Hematopoietic multipotent progenitor cell treated with erythropoietin and hydrocortisone succinate and interleukin-3 and kit ligand, for 17 days (in vitro differentiated cells): ENCODE measurements at regions not wholly inside any gene's neighbourhood (a gene's known extent, or its start where the extent isn't known, plus 50 kb on each side); places are given as distances from the start of the nearest gene placed in this dataset.

Source experiments
- DNase-seq: peaks from one replicate; pipeline ENCODE4 v3.0.0-alpha.2; 2015; ENCODE audit warnings: low spot score

- DNase-seq: no peak
Measured at GRCh38 chr14:62146030-62146429, 383.8 kb downstream of the SNAPC1 start.

- no peak for DNase-seq
Measured at GRCh38 chr14:62156052-62156451, 393.8 kb downstream of the SNAPC1 start.

- DNase-seq: no peak
Measured at GRCh38 chr14:62158779-62159178, 396.6 kb downstream of the SNAPC1 start.

- no peak for DNase-seq
Measured at GRCh38 chr14:62159314-62159713, 397.1 kb downstream of the SNAPC1 start.

GRCh38 chr14:62162998-62163589 is 400.9 kb downstream of the SNAPC1 start:
- no peak for DNase-seq

- DNase-seq: no peak
Measured at GRCh38 chr14:62168564-62169155, 406.4 kb downstream of the SNAPC1 start.

GRCh38 chr14:62179367-62180018 is 417.3 kb downstream of the SNAPC1 start:
- DNase-seq: no peak

- no peak for DNase-seq
Measured at GRCh38 chr14:62181591-62181990, 419.4 kb downstream of the SNAPC1 start.

- DNase-seq: no peak
Measured at GRCh38 chr14:62185078-62185477, 422.9 kb downstream of the SNAPC1 start.

GRCh38 chr14:62187265-62187664 is 425.0 kb downstream of the SNAPC1 start:
- no peak for DNase-seq

- DNase-seq: no peak
Measured at GRCh38 chr14:62189698-62190097, 427.5 kb downstream of the SNAPC1 start.

GRCh38 chr14:62206456-62206855 is 444.2 kb downstream of the SNAPC1 start:
- no peak for DNase-seq

- no peak for DNase-seq
Measured at GRCh38 chr14:62209287-62209899, 447.2 kb downstream of the SNAPC1 start.

GRCh38 chr14:62213516-62213915 is 451.3 kb downstream of the SNAPC1 start:
- no peak for DNase-seq

- DNase-seq: no peak
Measured at GRCh38 chr14:62216121-62216520, 453.9 kb downstream of the SNAPC1 start.

GRCh38 chr14:62234849-62235248 is 472.6 kb downstream of the SNAPC1 start:
- DNase-seq: no peak

- no peak for DNase-seq
Measured at GRCh38 chr14:62244221-62244620, 482.0 kb downstream of the SNAPC1 start.

GRCh38 chr14:62247266-62247665 is 485.0 kb downstream of the SNAPC1 start:
- DNase-seq: no peak

- no peak for DNase-seq
Measured at GRCh38 chr14:62251237-62251636, 489.0 kb downstream of the SNAPC1 start.

- DNase-seq: no peak
Measured at GRCh38 chr14:62253171-62253570, 491.0 kb downstream of the SNAPC1 start.

- no peak for DNase-seq
Measured at GRCh38 chr14:62253911-62254310, 491.7 kb downstream of the SNAPC1 start.

GRCh38 chr14:62269204-62269603 is 507.0 kb downstream of the SNAPC1 start:
- no peak for DNase-seq

- DNase-seq: no peak
Measured at GRCh38 chr14:62270236-62270635, 508.0 kb downstream of the SNAPC1 start.
